Testis (tissue), 2 donors: ENCODE measurements at regions not wholly inside any gene's neighbourhood (a gene's known extent, or its start where the extent isn't known, plus 50 kb on each side); places are given as distances from the start of the nearest gene placed in this dataset.

Experiments
- DNase-seq: peaks from one replicate; pipeline ENCODE4 v3.0.0-alpha.2; 2019
- H3K27ac ChIP-seq, 2 donors: fragments of 200-600 bp; sonication (generic); one replicate each; pipeline ENCODE4 v1.5.1; 2019
- H3K27me3 ChIP-seq: fragments of 200-600 bp; sonication (generic); one replicate; pipeline ENCODE4 v1.5.1; 2019
- H3K36me3 ChIP-seq: fragments of 200-600 bp; sonication (generic); one replicate; pipeline ENCODE4 v1.5.1; 2017; ENCODE audit warnings: low read depth; ENCODE audit errors: missing control alignments
- H3K4me1 ChIP-seq: fragments of 200-600 bp; sonication (generic); one replicate; pipeline ENCODE4 v1.5.1; 2019
- H3K4me3 ChIP-seq, 2 donors: fragments of 200-600 bp; sonication (generic); one replicate each; pipeline ENCODE4 v1.5.1; 2017 to 2019
- H3K9me3 ChIP-seq: fragments of 200-600 bp; sonication (generic); one replicate; pipeline ENCODE4 v1.5.1; 2017
- CTCF ChIP-seq, 3 experiments: fragments of 450-650 bp in 2 of 3; fragments of 200-600 bp in 1 of 3; sonication (generic) in 1 of 3; IDR thresholded peaks; one replicate each; pipeline ENCODE4 v1.5.1; 2016 to 2019; ENCODE audit warnings: antibody characterized with exemption in 3 of 3, mild to moderate bottlenecking in 2 of 3, moderate library complexity in 1 of 3
- POLR2A ChIP-seq: fragments of 450-650 bp; IDR thresholded peaks from one replicate; pipeline ENCODE4 v1.6.1; 2017; ENCODE audit warnings: antibody characterized with exemption, mild to moderate bottlenecking, moderate library complexity
- WGBS, 2 donors: methylation state at CpG; one replicate each; pipeline ENCODE4 v1.1.5; 2018; 5-methylcytosine and 5-hydroxymethylcytosine counted together
- intact Hi-C: fragments of 100-400 bp; cut with DNase I; formaldehyde crosslinking; loops from one replicate; pipeline ENCODE4 v1.15.1; 2023; ENCODE audit warnings: low total_unique reads

GRCh38 chr18:28494151-28494550, 317.2 kb upstream of the CDH2 start:
- no peak for TF ChIP-seq POLR2A
- no peak for TF ChIP-seq CTCF (IDR thresholded peaks at IDR 0.05)
- H3K27me3 ChIP-seq, result no peaks in the 10 kb centered on the region
- WGBS, 2 donors, result 78 to 82% methylated on average over 1 of the region's 1 CpG
- DNase-seq, result no peak
- H3K4me3 ChIP-seq, result no peak overlapping the region
- no peaks in the 10 kb centered on the region for H3K4me1 ChIP-seq
- H3K27ac ChIP-seq, result no peak overlapping the region
- H3K9me3 ChIP-seq, result no peaks in the 10 kb centered on the region
- intact Hi-C loops, result no loop called here
- no peaks in the 10 kb centered on the region for H3K36me3 ChIP-seq

- Histone ChIP-seq H3K4me1 (no peaks in the 10 kb centered on the region), H3K4me3 (no peak overlapping the region), H3K27ac (no peak overlapping the region), H3K27me3 (no peaks in the 10 kb centered on the region), H3K9me3 (no peaks in the 10 kb centered on the region), H3K36me3 (no peaks in the 10 kb centered on the region)
- 68 to 77% methylated on average over 2 of the region's 2 CpGs for WGBS, 2 donors
- no peak for TF ChIP-seq CTCF (IDR thresholded peaks at IDR 0.05)
- no peak for TF ChIP-seq POLR2A
- intact Hi-C loops, result no loop called here
- DNase-seq, result no peak
Measured at GRCh38 chr18:28485918-28486317, 309.0 kb upstream of the CDH2 start.

- Histone ChIP-seq H3K27ac (no peak overlapping the region), H3K27me3 (no peaks in the 10 kb centered on the region), H3K9me3 (no peaks in the 10 kb centered on the region), H3K36me3 (no peaks in the 10 kb centered on the region), H3K4me3 (no peak overlapping the region), H3K4me1 (no peaks in the 10 kb centered on the region)
- intact Hi-C loops, result no loop called here
- DNase-seq, result no peak
- TF ChIP-seq CTCF (IDR thresholded peaks at IDR 0.05), result no peak
- TF ChIP-seq POLR2A, result no peak
Measured at GRCh38 chr18:28485210-28485801, 308.4 kb upstream of the CDH2 start.

GRCh38 chr18:28478531-28478930, 301.6 kb upstream of the CDH2 start:
- WGBS, 2 donors, result 59 to 74% methylated on average over 1 of the region's 1 CpG
- H3K4me1 ChIP-seq, result no peaks in the 10 kb centered on the region
- H3K27ac ChIP-seq, result no peak overlapping the region
- H3K27me3 ChIP-seq, result no peaks in the 10 kb centered on the region
- H3K9me3 ChIP-seq, result no peaks in the 10 kb centered on the region
- no peak for TF ChIP-seq CTCF (IDR thresholded peaks at IDR 0.05)
- TF ChIP-seq POLR2A, result no peak
- H3K4me3 ChIP-seq, result no peak overlapping the region
- no peak for DNase-seq
- H3K36me3 ChIP-seq, result no peaks in the 10 kb centered on the region
- intact Hi-C loops, result no loop called here

GRCh38 chr18:28476302-28476701, 299.4 kb upstream of the CDH2 start:
- Histone ChIP-seq H3K4me3 (no peak overlapping the region), H3K36me3 (no peaks in the 10 kb centered on the region), H3K27me3 (no peaks in the 10 kb centered on the region), H3K9me3 (no peaks in the 10 kb centered on the region), H3K27ac (no peak overlapping the region), H3K4me1 (no peaks in the 10 kb centered on the region)
- TF ChIP-seq CTCF (IDR thresholded peaks at IDR 0.05) (no peak), POLR2A (no peak)
- DNase-seq, result no peak
- 95 to 97% methylated on average over 2 of the region's 2 CpGs for WGBS, 2 donors
- intact Hi-C loops, result no loop called here
